NCI-H1092 (cell line): ENCODE measurements at regions not wholly inside any gene's neighbourhood (a gene's known extent, or its start where the extent isn't known, plus 50 kb on each side); places are given as distances from the start of the nearest gene placed in this dataset.
"Not testable (repeated sequence)": the region's sequence is repeated elsewhere in the genome, so short reads cannot be mapped to it uniquely, and the experiment has no call there.

Source experiments
- DNase-seq: peaks from one replicate; lab custom pipeline; 2025; lab: John Stamatoyannopoulos, UW

DNA sequence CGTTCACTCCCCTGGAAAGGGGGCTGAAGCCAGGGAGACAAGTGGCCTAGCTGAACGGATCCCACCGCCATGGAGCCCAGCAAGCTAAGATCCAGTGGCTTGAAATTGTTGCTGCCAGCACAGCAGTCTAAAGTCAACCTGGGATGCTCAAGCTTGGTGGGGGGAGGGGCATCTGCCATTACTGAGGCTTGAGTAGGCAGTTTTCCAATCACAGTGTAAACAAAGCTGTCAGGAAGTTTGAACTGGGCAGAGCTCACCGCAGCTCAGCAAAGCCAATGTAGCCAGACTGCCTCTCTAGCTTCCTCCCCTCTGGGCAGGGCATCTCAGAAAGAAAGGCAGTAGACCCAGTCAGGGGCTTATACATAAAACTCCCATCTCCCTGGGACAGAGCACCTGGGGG, 470.0 kb upstream of the DIAPH2 start:
- DNase-seq, result not testable (repeated sequence)

DNA sequence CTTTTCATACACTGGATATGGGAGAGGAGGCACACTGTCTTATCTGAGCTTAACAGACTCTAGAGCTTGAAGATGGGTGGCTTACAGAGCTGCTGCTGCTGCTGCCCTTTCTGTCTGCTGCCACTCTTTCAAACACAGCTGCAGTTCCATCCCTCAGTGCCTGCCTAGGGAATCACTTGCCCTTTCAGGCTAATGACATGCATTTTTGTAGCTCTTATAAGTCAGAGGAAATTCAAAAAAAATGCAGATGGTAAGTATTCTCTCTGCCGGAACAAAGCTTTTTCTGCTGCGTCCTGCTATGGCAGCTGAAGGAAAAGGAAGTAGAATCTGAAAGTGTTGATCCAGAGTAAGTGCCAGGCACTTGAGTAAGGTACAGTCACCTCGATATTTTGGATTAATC, 460.4 kb upstream of the DIAPH2 start:
- DNase-seq, result no peak

DNA sequence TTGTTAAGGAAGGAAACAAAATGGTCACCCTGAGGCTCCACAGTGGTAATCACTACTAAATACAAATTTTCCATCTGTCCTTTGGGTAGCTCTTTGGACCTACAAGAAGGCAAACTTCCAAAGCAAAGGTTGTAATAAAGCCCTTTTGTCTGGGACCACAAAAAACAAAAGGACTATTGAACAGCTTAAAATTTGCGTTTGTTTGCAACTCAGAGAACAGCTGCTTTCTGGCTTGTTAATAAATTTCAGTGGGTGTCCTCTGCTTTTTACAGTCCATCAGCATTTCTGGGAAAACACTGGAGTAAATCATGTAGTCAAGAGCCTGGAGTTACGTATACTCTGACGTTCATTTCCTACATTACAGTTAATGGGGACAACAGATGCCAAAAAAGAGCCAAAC, 439.7 kb upstream of the DIAPH2 start:
- no peak for DNase-seq

DNA sequence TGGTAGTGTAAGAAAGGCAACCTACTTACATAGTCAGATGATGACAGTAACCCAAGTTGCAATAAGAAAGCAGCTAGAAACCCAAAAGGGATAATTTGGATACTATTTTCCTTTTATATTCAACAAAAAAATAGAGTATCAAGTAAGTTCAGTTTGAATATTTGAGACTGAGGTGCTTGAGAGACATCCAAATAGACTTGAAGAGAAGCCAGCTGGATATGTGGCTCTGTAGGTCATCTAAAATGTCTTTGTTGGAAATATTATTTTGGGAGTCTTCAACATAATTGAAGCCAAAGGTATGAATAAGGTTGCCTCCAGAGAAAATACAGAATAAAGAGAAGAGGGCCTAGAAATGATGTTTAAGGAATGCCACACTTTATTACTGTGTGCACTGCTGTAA, 438.2 kb upstream of the DIAPH2 start:
- no peak for DNase-seq
